T-helper 2 cell treated with Interferon-gamma antibody and Interleukin-4, amounts not matched to agents 100 ng/mL and 5 ng/mL, for 36 hours (primary cell): ENCODE measurements at regions not wholly inside any gene's neighbourhood (a gene's known extent, or its start where the extent isn't known, plus 50 kb on each side); places are given as distances from the start of the nearest gene placed in this dataset.
"Not testable (repeated sequence)": the region's sequence is repeated elsewhere in the genome, so short reads cannot be mapped to it uniquely, and the experiment has no call there.

ENCODE experiments used
- intact Hi-C: fragments of 100-400 bp; cut with micrococcal nuclease; formaldehyde crosslinking; loops from one replicate; pipeline ENCODE4 v1.15.1; 2023

GRCh38 chr2:126041391-126042047 is 614.4 kb upstream of the GYPC start:
- intact Hi-C loops = no loop called here

GRCh38 chr2:126042089-126042488 is 613.9 kb upstream of the GYPC start:
- intact Hi-C loops = no loop called here

- intact Hi-C loops = no loop called here
These were observed 607.2 kb upstream of the GYPC start for GRCh38 chr2:126048719-126049118.

GRCh38 chr2:126049461-126049860 is 606.5 kb upstream of the GYPC start:
- intact Hi-C loops = no loop called here

- intact Hi-C loops = no loop called here
These were observed 604.8 kb upstream of the GYPC start for GRCh38 chr2:126050991-126051736.

- intact Hi-C loops = not testable (repeated sequence)
These were observed 604.2 kb upstream of the GYPC start for GRCh38 chr2:126051737-126052240.

- intact Hi-C loops = no loop called here
These were observed 596.6 kb upstream of the GYPC start for GRCh38 chr2:126059379-126059778.

GRCh38 chr2:126085011-126085795 is 570.8 kb upstream of the GYPC start:
- intact Hi-C loops = no loop called here

- intact Hi-C loops = no loop called here
These were observed 555.0 kb upstream of the GYPC start for GRCh38 chr2:126100962-126101361.

GRCh38 chr2:126106006-126106405 is 550.0 kb upstream of the GYPC start:
- intact Hi-C loops = no loop called here

GRCh38 chr2:126107883-126108282 is 548.1 kb upstream of the GYPC start:
- intact Hi-C loops = no loop called here

- intact Hi-C loops = no loop called here
These were observed 540.0 kb upstream of the GYPC start for GRCh38 chr2:126115975-126116374.

GRCh38 chr2:126117886-126118285 is 538.1 kb upstream of the GYPC start:
- intact Hi-C loops = no loop called here

- intact Hi-C loops = no loop called here
These were observed 510.2 kb upstream of the GYPC start for GRCh38 chr2:126145752-126146151.

GRCh38 chr2:126154256-126154785 is 501.6 kb upstream of the GYPC start:
- intact Hi-C loops = no loop called here

GRCh38 chr2:126160950-126161349 is 495.0 kb upstream of the GYPC start:
- intact Hi-C loops = not testable (repeated sequence)

- intact Hi-C loops = no loop called here
These were observed 483.2 kb upstream of the GYPC start for GRCh38 chr2:126172631-126173184.

GRCh38 chr2:126175222-126175621 is 480.7 kb upstream of the GYPC start:
- intact Hi-C loops = no loop called here

GRCh38 chr2:126177479-126177878 is 478.5 kb upstream of the GYPC start:
- intact Hi-C loops = no loop called here

GRCh38 chr2:126187668-126188067 is 468.3 kb upstream of the GYPC start:
- intact Hi-C loops = no loop called here

- intact Hi-C loops = no loop called here
These were observed 466.4 kb upstream of the GYPC start for GRCh38 chr2:126189527-126189926.
